CD4-positive, alpha-beta memory T cell (primary cell): ENCODE measurements at regions not wholly inside any gene's neighbourhood (a gene's known extent, or its start where the extent isn't known, plus 50 kb on each side); places are given as distances from the start of the nearest gene placed in this dataset.
"Not testable (repeated sequence)": the region's sequence is repeated elsewhere in the genome, so short reads cannot be mapped to it uniquely, and the experiment has no call there.

Source experiments
- CTCF ChIA-PET: fragments of 350-600 bp; sonication (Branson Sonifier 250); formaldehyde crosslinking; loops from one replicate; lab custom pipeline; 2021; ENCODE audit warnings: inconsistent platforms; ENCODE audit not compliant: partially characterized antibody; lab: Charles Lee
- POLR2A ChIA-PET: fragments of 350-600 bp; sonication (Branson Sonifier 250); formaldehyde crosslinking; loops from one replicate; lab custom pipeline; 2021; ENCODE audit not compliant: partially characterized antibody; lab: Charles Lee
- DNase-seq, 5 donors: peaks; one replicate each; pipeline versions ENCODE4 v3.0.0 to v3.0.0-alpha.2; 2020 to 2022; ENCODE audit warnings: mixed read lengths in 1 of 5
- H3K27ac ChIP-seq: one replicate; pipeline ENCODE4 v1.7.0; 2013; ENCODE audit warnings: low read depth, low read length
- H3K27me3 ChIP-seq: 2 replicates; pipeline ENCODE4 v1.7.0; 2013; ENCODE audit warnings: mild to moderate bottlenecking, low read length, moderate library complexity; ENCODE audit not compliant: insufficient read depth
- H3K36me3 ChIP-seq: 2 replicates; pipeline ENCODE4 v1.7.0; 2013; ENCODE audit warnings: mild to moderate bottlenecking, low read length, moderate library complexity; ENCODE audit not compliant: insufficient read depth
- H3K4me1 ChIP-seq: 2 replicates; pipeline ENCODE4 v1.7.0; 2013; ENCODE audit warnings: mild to moderate bottlenecking, low read length, moderate library complexity; ENCODE audit not compliant: insufficient read depth
- H3K4me3 ChIP-seq, 2 donors: one replicate each; pipeline ENCODE4 v1.7.0; 2013; ENCODE audit warnings: low read length in 2 of 2, mild to moderate bottlenecking in 1 of 2
- H3K9me3 ChIP-seq, 2 donors: one replicate each; pipeline ENCODE4 v1.7.0; 2013; ENCODE audit warnings: low read length in 2 of 2, control low read depth in 1 of 2; ENCODE audit not compliant: control insufficient read depth in 1 of 2
- H3K27ac Mint-ChIP-seq, 7 donors: one replicate each; pipeline ENCODE4 v1.8.0; 2020 to 2021; ENCODE audit warnings: mixed read lengths in 7 of 7, mild to moderate bottlenecking in 6 of 7, inconsistent platforms in 3 of 7, moderate library complexity in 3 of 7
- H3K27me3 Mint-ChIP-seq, 2 donors: one replicate each; pipeline ENCODE4 v1.8.0; 2020 to 2021; ENCODE audit warnings: mixed read lengths in 2 of 2
- H3K36me3 Mint-ChIP-seq, 2 donors: one replicate each; pipeline ENCODE4 v1.8.0; 2020 to 2021; ENCODE audit warnings: mixed read lengths in 2 of 2, inconsistent platforms in 1 of 2, mild to moderate bottlenecking in 1 of 2
- H3K4me1 Mint-ChIP-seq, 4 donors: one replicate each; pipeline ENCODE4 v1.8.0; 2020 to 2021; ENCODE audit warnings: mixed read lengths in 4 of 4, mild to moderate bottlenecking in 1 of 4
- H3K4me3 Mint-ChIP-seq, 8 donors: one replicate each; pipeline ENCODE4 v1.8.0; 2020 to 2021; ENCODE audit warnings: mixed read lengths in 8 of 8, mild to moderate bottlenecking in 7 of 8, moderate library complexity in 6 of 8, inconsistent platforms in 3 of 8
- H3K9me3 Mint-ChIP-seq, 8 donors: one replicate each; pipeline ENCODE4 v1.8.0; 2020 to 2021; ENCODE audit warnings: mixed read lengths in 8 of 8, mild to moderate bottlenecking in 5 of 8, inconsistent platforms in 3 of 8, moderate library complexity in 1 of 8
- intact Hi-C: fragments of 100-400 bp; cut with micrococcal nuclease; formaldehyde crosslinking; loops from one replicate; pipeline ENCODE4 v1.15.1; 2023

DNA sequence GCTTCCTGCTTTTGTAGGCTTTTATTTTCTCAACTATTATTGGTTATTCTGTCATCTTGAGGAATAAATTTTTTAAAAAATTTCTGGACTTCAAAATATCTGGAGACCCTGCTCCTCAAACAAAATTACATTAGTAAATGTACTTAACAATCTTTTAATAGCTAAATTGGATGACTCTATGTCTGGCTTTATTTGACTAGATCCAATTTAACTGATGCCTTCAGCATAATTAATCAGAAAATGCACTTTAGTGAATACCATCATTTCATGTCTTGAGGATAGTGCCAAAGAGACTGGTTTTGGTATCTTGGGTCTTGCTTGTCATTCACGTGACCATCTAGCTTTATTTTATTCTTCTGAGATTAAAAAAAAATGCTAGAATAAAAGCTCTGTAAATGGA lies 1301.2 kb downstream of the JRKL start:
- intact Hi-C loops, result no loop called here
- Histone ChIP-seq H3K27ac (no peak overlapping the region), H3K9me3 (no peaks in the 10 kb centered on the region), H3K4me3 (no peak overlapping the region), H3K36me3 (no peaks in the 10 kb centered on the region), H3K4me1 (no peaks in the 10 kb centered on the region), H3K27me3 (no peaks in the 10 kb centered on the region)
- Mint-ChIP-seq H3K4me3 (no peak overlapping the region), H3K36me3 (no peaks in the 10 kb centered on the region), H3K4me1 (no peaks in the 10 kb centered on the region), H3K27me3 (no peaks in the 10 kb centered on the region), H3K27ac (no peak overlapping the region), H3K9me3 (peaks cover 2 to 20% (median 9%) of the 10 kb centered on the region in 8 donors)
- ChIA-PET POLR2A (no interaction called here), CTCF (no interaction called here)
- DNase-seq, result no peak

DNA sequence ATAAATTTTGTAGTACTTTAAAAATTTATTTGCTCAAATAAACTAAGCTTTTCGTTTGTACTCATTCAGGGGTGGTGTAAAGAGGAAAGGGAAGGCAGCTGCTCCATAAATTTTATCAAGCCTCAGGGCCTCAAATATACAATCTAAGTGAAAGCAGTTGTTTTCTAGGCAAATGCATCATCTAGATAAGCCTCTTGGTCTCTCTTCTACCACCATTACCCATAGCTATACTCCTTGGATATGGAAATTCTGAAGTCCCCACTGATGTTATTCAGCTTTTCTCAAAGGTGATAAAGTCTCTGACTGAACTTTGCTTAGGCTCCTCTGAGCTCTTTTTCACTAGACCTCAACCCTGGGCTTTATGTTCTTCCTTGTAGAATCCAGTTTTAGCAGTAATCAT lies 1313.1 kb downstream of the JRKL start:
- H3K27me3 ChIP-seq, result no peaks in the 10 kb centered on the region
- no peak overlapping the region for H3K27ac ChIP-seq
- no peaks in the 10 kb centered on the region for H3K9me3 ChIP-seq
- Mint-ChIP-seq H3K9me3 (peaks cover 3 to 12% (median 4%) of the 10 kb centered on the region in 8 donors), H3K4me1 (no peaks in the 10 kb centered on the region), H3K27ac (no peak overlapping the region), H3K4me3 (no peak overlapping the region), H3K27me3 (no peaks in the 10 kb centered on the region), H3K36me3 (no peaks in the 10 kb centered on the region)
- H3K4me3 ChIP-seq, result no peak overlapping the region
- ChIA-PET POLR2A (no interaction called here), CTCF (no interaction called here)
- H3K36me3 ChIP-seq, result no peaks in the 10 kb centered on the region
- DNase-seq, result no peak
- intact Hi-C loops, result no loop called here
- no peaks in the 10 kb centered on the region for H3K4me1 ChIP-seq

DNA sequence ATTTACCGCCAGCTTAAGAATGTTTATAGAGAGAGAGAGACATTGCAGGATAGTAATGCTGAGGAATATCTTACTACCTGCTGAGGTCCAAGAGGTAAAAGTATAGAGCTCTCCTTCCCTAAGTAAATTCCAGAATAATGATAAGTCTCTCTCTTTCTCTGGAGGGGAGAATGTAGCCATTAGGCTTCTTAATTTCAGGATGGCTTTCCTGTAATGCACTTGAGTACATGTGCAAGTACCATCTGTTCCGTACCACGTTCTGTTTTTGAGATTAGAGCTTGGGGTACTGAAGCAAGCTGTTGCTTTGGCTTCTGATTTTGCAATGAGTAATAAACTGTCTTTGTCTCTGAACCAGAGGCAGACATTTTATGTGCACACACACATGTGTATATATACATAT lies 1314.0 kb downstream of the JRKL start:
- no peaks in the 10 kb centered on the region for H3K27me3 Mint-ChIP-seq
- H3K4me1 ChIP-seq, result no peaks in the 10 kb centered on the region

DNA sequence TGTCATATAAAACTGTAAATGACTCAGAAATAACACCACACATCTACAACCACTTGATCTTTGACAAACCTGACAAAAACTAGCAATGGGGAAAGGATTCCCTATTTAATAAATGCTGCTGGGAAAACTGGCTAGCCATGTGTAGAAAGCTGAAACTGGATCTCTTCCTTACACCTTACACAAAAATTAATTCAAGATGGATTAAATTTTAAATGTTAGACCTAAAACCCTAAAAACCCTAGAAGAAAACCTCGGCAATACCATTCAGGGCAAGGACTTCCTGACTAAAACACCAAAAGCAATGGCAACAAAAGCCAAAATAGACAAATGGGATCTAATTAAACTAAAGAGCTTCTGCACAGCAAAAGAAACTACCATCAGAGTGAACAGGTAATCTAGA lies 1315.3 kb upstream of the CNTN5 start:
- H3K4me3 ChIP-seq, H3K4me1 Mint-ChIP-seq, CTCF ChIA-PET, H3K4me1 ChIP-seq, H3K36me3 Mint-ChIP-seq, intact Hi-C loops, H3K27me3 ChIP-seq, POLR2A ChIA-PET, H3K27me3 Mint-ChIP-seq, H3K9me3 ChIP-seq, DNase-seq, H3K4me3 Mint-ChIP-seq, H3K27ac ChIP-seq, H3K36me3 ChIP-seq, H3K27ac Mint-ChIP-seq: not testable (repeated sequence)
- H3K9me3 Mint-ChIP-seq, result peaks cover 3 to 11% (median 5%) of the 10 kb centered on the region in 8 donors

More for the DNA sequence above, 1314.0 kb downstream of the JRKL start:
- Mint-ChIP-seq H3K27ac (no peak overlapping the region), H3K4me3 (no peak overlapping the region), H3K36me3 (no peaks in the 10 kb centered on the region), H3K9me3 (peaks cover 3 to 14% (median 5%) of the 10 kb centered on the region in 8 donors), H3K4me1 (no peaks in the 10 kb centered on the region)
- no peak overlapping the region for H3K27ac ChIP-seq
- ChIA-PET POLR2A (no interaction called here), CTCF (no interaction called here)
- no peaks in the 10 kb centered on the region for H3K27me3 ChIP-seq
- H3K4me3 ChIP-seq, result no peak overlapping the region
- no peaks in the 10 kb centered on the region for H3K36me3 ChIP-seq
- intact Hi-C loops, result no loop called here
- no peak for DNase-seq
- no peaks in the 10 kb centered on the region for H3K9me3 ChIP-seq

DNA sequence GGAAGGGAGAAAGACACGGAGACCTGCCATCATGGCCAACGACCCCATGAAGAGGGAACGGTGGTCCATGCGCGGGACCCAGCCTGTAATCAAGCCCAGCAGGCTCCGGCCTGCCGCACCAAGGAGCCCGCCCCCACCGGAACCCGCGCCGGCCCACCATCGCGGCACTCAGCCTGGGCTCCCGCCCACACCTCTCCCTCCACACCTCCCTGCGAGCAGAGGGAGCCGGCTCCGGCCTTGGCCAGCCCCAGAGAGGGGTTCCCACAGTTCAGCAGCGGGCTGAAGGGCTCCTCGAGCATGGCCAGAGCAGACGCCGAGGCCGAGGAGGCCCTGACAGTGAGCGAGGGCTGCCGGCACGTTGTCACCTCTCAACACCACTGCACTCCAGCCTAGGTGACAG lies 1302.8 kb upstream of the CNTN5 start:
- peak in 1 of 5 donors; percentile 9 for DNase-seq
- CTCF ChIA-PET, result no interaction called here
- H3K27ac Mint-ChIP-seq, result no peak overlapping the region

DNA sequence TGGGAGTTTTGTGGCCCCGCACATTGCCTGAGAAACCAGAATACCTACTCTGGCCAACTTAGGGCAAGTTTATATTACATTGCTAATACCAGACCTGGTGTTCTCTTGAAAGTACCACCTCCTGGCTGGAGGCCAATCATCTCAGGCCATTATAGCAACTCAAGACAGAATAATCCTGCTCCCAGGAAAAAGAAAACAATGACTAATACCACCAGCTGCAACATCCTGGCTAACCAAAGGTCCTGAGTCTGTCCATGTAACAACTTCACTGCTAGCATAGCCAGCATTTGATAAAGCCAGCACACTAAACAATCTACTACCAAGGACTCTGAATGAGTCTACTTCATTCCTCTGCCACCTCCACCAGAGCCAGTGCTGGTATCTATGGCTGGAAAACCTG lies 1298.7 kb upstream of the CNTN5 start:
- Mint-ChIP-seq H3K4me1 (no peaks in the 10 kb centered on the region), H3K4me3 (no peak overlapping the region), H3K9me3 (peaks cover 2 to 19% (median 9%) of the 10 kb centered on the region in 8 donors), H3K27ac (no peak overlapping the region), H3K36me3 (no peaks in the 10 kb centered on the region), H3K27me3 (no peaks in the 10 kb centered on the region)
- intact Hi-C loops, result no loop called here
- Histone ChIP-seq H3K9me3 (no peaks in the 10 kb centered on the region), H3K4me1 (no peaks in the 10 kb centered on the region), H3K4me3 (no peak overlapping the region), H3K36me3 (no peaks in the 10 kb centered on the region), H3K27ac (no peak overlapping the region), H3K27me3 (no peaks in the 10 kb centered on the region)
- ChIA-PET POLR2A (no interaction called here), CTCF (no interaction called here)
- no peak for DNase-seq

More for the DNA sequence above, 1302.8 kb upstream of the CNTN5 start:
- Mint-ChIP-seq H3K9me3 (peaks cover 2 to 12% (median 6%) of the 10 kb centered on the region in 8 donors), H3K27me3 (no peaks in the 10 kb centered on the region), H3K4me1 (no peaks in the 10 kb centered on the region), H3K36me3 (no peaks in the 10 kb centered on the region), H3K4me3 (no peak overlapping the region)
- no peaks in the 10 kb centered on the region for H3K4me1 ChIP-seq
- no peak overlapping the region for H3K27ac ChIP-seq
- intact Hi-C loops, result no loop called here
- no peaks in the 10 kb centered on the region for H3K27me3 ChIP-seq
- no peak overlapping the region for H3K4me3 ChIP-seq
- H3K36me3 ChIP-seq, result no peaks in the 10 kb centered on the region
- POLR2A ChIA-PET, result no interaction called here
- H3K9me3 ChIP-seq, result no peaks in the 10 kb centered on the region

DNA sequence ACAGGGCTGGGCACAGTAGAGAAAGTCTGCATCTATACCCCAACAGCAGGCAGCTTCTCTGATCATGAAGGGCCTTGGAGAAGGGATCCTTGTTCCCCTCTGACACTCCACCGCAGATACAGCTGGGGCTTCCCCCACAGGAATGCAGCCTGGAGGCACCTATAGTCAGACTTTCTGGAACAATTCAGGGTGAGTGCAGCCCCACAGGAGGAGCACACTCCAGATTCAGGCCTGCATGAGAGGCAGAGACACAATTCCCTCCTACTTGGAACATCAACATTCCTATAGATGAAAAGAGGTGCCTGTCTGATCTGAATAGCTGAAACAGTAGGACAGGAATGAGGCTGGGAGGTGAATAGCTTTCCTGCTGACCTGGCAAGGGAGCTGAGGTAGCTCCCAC lies 1298.0 kb upstream of the CNTN5 start:
- Histone ChIP-seq H3K36me3 (no peaks in the 10 kb centered on the region), H3K4me3 (no peak overlapping the region), H3K4me1 (no peaks in the 10 kb centered on the region), H3K27ac (no peak overlapping the region), H3K27me3 (no peaks in the 10 kb centered on the region), H3K9me3 (no peaks in the 10 kb centered on the region)
- no peaks in the 10 kb centered on the region for H3K27me3 Mint-ChIP-seq
- no peak overlapping the region for H3K27ac Mint-ChIP-seq
- intact Hi-C loops, result no loop called here
- POLR2A ChIA-PET, result no interaction called here
- DNase-seq, result peak in 1 of 5 donors; percentile 10
- H3K9me3 Mint-ChIP-seq, result peaks cover 0 to 17% (median 8%) of the 10 kb centered on the region in 8 donors
- CTCF ChIA-PET, result no interaction called here
- no peak overlapping the region for H3K4me3 Mint-ChIP-seq
- H3K36me3 Mint-ChIP-seq, result no peaks in the 10 kb centered on the region
- no peaks in the 10 kb centered on the region for H3K4me1 Mint-ChIP-seq
